ENCODE measurements at regions not wholly inside any gene's neighbourhood (a gene's known extent, or its start where the extent isn't known, plus 50 kb on each side); places are given as distances from the start of the nearest gene placed in this dataset.

GRCh38 chr1:95657248-95657647 is 423.2 kb downstream of the RWDD3 start:
- H2AFZ ChIP-seq (ENCODE audit: low read length): no peak overlapping the region
- no peaks in the 10 kb centered on the region for H3K9me2 ChIP-seq (replicated peaks; ENCODE audit: low read depth, low read length)
- no peaks in the 10 kb centered on the region for H3K9me3 ChIP-seq (ENCODE audit: insufficient read depth, low read depth, low read length)
- H3K27me3 ChIP-seq (ENCODE audit: insufficient read depth, low read length, poor library complexity, severe bottlenecking): no peaks in the 10 kb centered on the region
- no peaks in the 10 kb centered on the region for H3K36me3 ChIP-seq (ENCODE audit: insufficient read depth, low read length)
- H3F3A ChIP-seq (ENCODE audit: low read depth): no peaks in the 10 kb centered on the region
- TF ChIP-seq CTCF (conservative IDR thresholded peaks at IDR 0.05; ENCODE audit: low read length) (no peak), EZH2phosphoT487 (IDR thresholded peaks at IDR 0.05; ENCODE audit: borderline replicate concordance) (no peak)
- no peak overlapping the region for H3K9ac ChIP-seq (ENCODE audit: low read depth, low read length, poor library complexity, severe bottlenecking)
- no peaks in the 10 kb centered on the region for H3K79me2 ChIP-seq (ENCODE audit: insufficient read depth, low read length)
- H3K4me3 ChIP-seq (ENCODE audit: low read length, poor library complexity, severe bottlenecking): no peak overlapping the region
- H4K20me1 ChIP-seq (ENCODE audit: insufficient read depth, low read length, poor library complexity, severe bottlenecking): no peaks in the 10 kb centered on the region
- H3K4me2 ChIP-seq (ENCODE audit: low read depth, low read length, poor library complexity, severe bottlenecking): no peak overlapping the region
- H3K4me1 ChIP-seq (ENCODE audit: insufficient read depth, low read length, poor library complexity, severe bottlenecking): no peaks in the 10 kb centered on the region

GRCh38 chr1:95659166-95659565 is 425.2 kb downstream of the RWDD3 start:
- Histone ChIP-seq H4K20me1 (ENCODE audit: insufficient read depth, low read length, poor library complexity, severe bottlenecking) (no peaks in the 10 kb centered on the region), H3K36me3 (ENCODE audit: insufficient read depth, low read length) (no peaks in the 10 kb centered on the region), H3K4me1 (ENCODE audit: insufficient read depth, low read length, poor library complexity, severe bottlenecking) (no peaks in the 10 kb centered on the region), H3K4me2 (ENCODE audit: low read depth, low read length, poor library complexity, severe bottlenecking) (no peak overlapping the region), H3K9me2 (replicated peaks; ENCODE audit: low read depth, low read length) (no peaks in the 10 kb centered on the region), H3K79me2 (ENCODE audit: insufficient read depth, low read length) (no peaks in the 10 kb centered on the region), H3K9ac (ENCODE audit: low read depth, low read length, poor library complexity, severe bottlenecking) (no peak overlapping the region), H2AFZ (ENCODE audit: low read length) (no peak overlapping the region), H3K9me3 (ENCODE audit: insufficient read depth, low read depth, low read length) (no peaks in the 10 kb centered on the region), H3F3A (ENCODE audit: low read depth) (no peaks in the 10 kb centered on the region), H3K27me3 (ENCODE audit: insufficient read depth, low read length, poor library complexity, severe bottlenecking) (no peaks in the 10 kb centered on the region), H3K4me3 (ENCODE audit: low read length, poor library complexity, severe bottlenecking) (no peak overlapping the region)
- TF ChIP-seq CTCF (conservative IDR thresholded peaks at IDR 0.05; ENCODE audit: low read length) (no peak), EZH2phosphoT487 (IDR thresholded peaks at IDR 0.05; ENCODE audit: borderline replicate concordance) (no peak)

DNA sequence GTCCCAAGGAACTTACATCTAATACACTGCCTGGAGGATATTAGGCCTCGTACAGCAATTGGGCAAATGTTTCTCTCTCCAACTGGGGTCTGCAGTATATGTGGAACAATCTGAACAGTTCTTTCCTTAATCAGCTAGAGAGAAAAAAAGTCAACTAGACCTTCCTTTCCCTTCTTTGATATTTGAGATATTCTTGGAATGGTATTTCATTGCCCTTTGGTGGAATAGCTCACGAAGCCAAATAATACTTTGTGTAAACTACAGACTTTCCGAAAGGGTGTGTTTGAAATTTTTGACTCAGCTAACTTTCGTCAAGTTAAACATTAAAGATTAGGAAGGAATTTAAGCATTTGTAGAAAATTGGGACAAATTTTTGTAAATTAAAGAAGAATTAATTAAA is 425.6 kb downstream of the RWDD3 start:
- Histone ChIP-seq H4K20me1 (ENCODE audit: insufficient read depth, low read length, poor library complexity, severe bottlenecking) (no peaks in the 10 kb centered on the region), H3K4me2 (ENCODE audit: low read depth, low read length, poor library complexity, severe bottlenecking) (no peak overlapping the region), H3K9me2 (replicated peaks; ENCODE audit: low read depth, low read length) (no peaks in the 10 kb centered on the region), H3K36me3 (ENCODE audit: insufficient read depth, low read length) (no peaks in the 10 kb centered on the region), H2AFZ (ENCODE audit: low read length) (no peak overlapping the region), H3K9me3 (ENCODE audit: insufficient read depth, low read depth, low read length) (no peaks in the 10 kb centered on the region), H3F3A (ENCODE audit: low read depth) (no peaks in the 10 kb centered on the region), H3K4me3 (ENCODE audit: low read length, poor library complexity, severe bottlenecking) (no peak overlapping the region), H3K27me3 (ENCODE audit: insufficient read depth, low read length, poor library complexity, severe bottlenecking) (no peaks in the 10 kb centered on the region), H3K79me2 (ENCODE audit: insufficient read depth, low read length) (no peaks in the 10 kb centered on the region), H3K9ac (ENCODE audit: low read depth, low read length, poor library complexity, severe bottlenecking) (no peak overlapping the region), H3K4me1 (ENCODE audit: insufficient read depth, low read length, poor library complexity, severe bottlenecking) (no peaks in the 10 kb centered on the region)
- TF ChIP-seq EZH2phosphoT487 (IDR thresholded peaks at IDR 0.05; ENCODE audit: borderline replicate concordance): no peak
- TF ChIP-seq CTCF (conservative IDR thresholded peaks at IDR 0.05; ENCODE audit: low read length): no peak
